Vagina (tissue), 2 donors: ENCODE measurements at regions not wholly inside any gene's neighbourhood (a gene's known extent, or its start where the extent isn't known, plus 50 kb on each side); places are given as distances from the start of the nearest gene placed in this dataset.

Experiments used
- CTCF ChIP-seq, 3 experiments: fragments of 450-650 bp in 2 of 3; fragments of 200-600 bp in 1 of 3; sonication (generic) in 1 of 3; IDR thresholded peaks; one replicate each; pipeline ENCODE4 v1.5.1; 2017 to 2019; ENCODE audit warnings: antibody characterized with exemption in 3 of 3, mild to moderate bottlenecking in 2 of 3, moderate library complexity in 2 of 3
- POLR2A ChIP-seq, 2 donors: fragments of 450-650 bp; IDR thresholded peaks; one replicate each; pipeline ENCODE4 v1.6.1; 2017; ENCODE audit warnings: antibody characterized with exemption in 2 of 2, mild to moderate bottlenecking in 2 of 2, moderate library complexity in 2 of 2

GRCh38 chr4:31193521-31193920 is 473.4 kb downstream of the PCDH7 start:
- TF ChIP-seq CTCF (IDR thresholded peaks at IDR 0.05) (no peak), POLR2A (IDR thresholded peaks at IDR 0.05) (no peak)
